HG03175 (cell line): ENCODE measurements at regions not wholly inside any gene's neighbourhood (a gene's known extent, or its start where the extent isn't known, plus 50 kb on each side); places are given as distances from the start of the nearest gene placed in this dataset.
"Not testable (repeated sequence)": the region's sequence is repeated elsewhere in the genome, so short reads cannot be mapped to it uniquely, and the experiment has no call there.

Experiments
- ATAC-seq: cut with Tn5 transposase; IDR thresholded peaks from one replicate; pipeline ENCODE4 v1.9.1; 2021; ENCODE audit warnings: mild to moderate bottlenecking, moderate library complexity; ENCODE audit not compliant: unreplicated experiment

DNA sequence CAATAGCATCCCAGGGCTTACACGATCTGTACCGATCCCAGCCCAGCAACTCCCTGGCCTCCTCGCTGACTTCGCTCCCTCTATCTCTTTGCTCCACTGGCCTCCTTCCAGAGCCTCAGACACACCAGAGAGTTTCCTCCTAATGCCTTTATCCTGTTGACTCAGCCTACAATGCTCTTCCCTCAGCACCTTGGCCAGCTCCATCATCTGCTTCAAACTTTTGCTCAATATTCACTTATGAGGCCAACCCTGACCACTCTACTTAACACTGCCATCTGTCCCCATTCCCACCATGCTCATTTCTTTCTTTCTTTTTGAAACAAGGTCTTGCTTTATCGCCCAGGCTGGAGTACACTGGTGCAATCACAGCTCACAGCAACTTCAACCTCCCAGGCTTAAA is 180.9 kb downstream of the CEP170 start:
- not testable (repeated sequence) for ATAC-seq

- ATAC-seq = not testable (repeated sequence)
These were observed 188.0 kb downstream of the CEP170 start for GRCh38 chr1:243067056-243067455.

- ATAC-seq = not testable (repeated sequence)
These were observed 193.1 kb downstream of the CEP170 start for GRCh38 chr1:243061965-243062364.

DNA sequence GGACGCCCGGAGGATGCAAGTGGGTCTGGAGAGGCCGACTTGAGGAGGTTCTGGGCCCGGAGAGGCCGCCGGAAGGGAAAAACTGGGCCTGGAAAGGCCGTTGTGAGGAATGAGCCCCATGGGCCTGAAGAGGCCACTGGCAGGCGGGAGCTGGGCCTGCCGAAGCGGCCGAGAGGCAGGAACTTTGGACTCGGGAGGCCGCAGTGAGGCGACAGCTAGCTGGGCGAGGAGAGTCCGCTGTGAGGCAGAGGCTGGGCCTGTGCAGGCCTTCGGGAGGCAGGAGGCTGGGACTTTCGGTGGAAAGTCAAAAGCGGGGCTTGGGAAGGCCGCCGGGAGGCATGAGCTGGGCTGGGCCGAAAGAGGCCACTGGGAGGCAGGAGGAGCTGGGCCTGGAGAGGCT is 199.6 kb downstream of the CEP170 start:
- not testable (repeated sequence) for ATAC-seq

- not testable (repeated sequence) for ATAC-seq
These were observed 200.0 kb downstream of the CEP170 start for GRCh38 chr1:243055091-243055490.

DNA sequence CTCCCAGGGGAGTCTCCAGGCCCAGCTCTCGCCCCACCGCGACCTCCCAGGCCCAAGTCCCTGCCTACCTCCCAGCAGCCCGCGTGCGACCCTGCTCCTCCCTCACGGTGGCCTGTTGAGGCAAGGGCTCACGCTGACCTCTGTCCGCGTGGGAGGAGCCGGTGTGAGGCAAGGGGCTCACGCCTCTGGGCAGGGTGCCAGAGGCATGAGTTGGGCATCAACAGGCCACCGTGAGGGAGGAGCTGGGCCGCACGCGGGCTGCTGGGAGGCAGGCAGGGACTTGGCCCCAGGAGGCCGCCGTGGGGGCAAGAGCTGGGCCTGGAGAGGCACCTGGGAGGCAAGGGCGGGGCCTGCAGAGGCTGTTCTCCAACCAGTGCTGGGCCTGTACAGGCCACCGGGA is 200.4 kb downstream of the CEP170 start:
- not testable (repeated sequence) for ATAC-seq

GRCh38 chr1:243053048-243053447 is 202.0 kb downstream of the CEP170 start:
- ATAC-seq = not testable (repeated sequence)

- not testable (repeated sequence) for ATAC-seq
These were observed 204.5 kb downstream of the CEP170 start for GRCh38 chr1:243050613-243051012.

DNA sequence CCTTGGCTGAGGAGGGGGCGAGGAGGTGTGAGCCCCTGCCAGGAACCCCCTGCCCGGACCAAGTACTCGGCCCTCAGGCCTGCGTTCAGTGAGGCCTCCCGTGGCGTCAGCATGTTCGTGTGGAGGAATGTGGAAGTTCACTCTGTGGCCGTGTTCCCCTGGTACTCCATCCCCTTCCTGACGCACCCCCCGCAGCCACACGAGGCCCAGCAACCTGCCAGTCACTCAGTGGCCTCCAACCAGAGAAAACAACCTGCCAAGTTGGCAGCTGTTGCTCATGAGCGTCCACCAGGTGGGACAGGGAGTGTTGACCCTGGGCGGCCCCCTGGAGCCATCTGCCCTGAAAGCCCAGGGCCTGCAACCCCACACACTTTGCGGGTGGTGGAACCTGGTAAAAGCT is 205.4 kb downstream of the CEP170 start:
- not testable (repeated sequence) for ATAC-seq

- ATAC-seq = not testable (repeated sequence)
These were observed 233.7 kb downstream of the CEP170 start for GRCh38 chr1:243021365-243021764.

DNA sequence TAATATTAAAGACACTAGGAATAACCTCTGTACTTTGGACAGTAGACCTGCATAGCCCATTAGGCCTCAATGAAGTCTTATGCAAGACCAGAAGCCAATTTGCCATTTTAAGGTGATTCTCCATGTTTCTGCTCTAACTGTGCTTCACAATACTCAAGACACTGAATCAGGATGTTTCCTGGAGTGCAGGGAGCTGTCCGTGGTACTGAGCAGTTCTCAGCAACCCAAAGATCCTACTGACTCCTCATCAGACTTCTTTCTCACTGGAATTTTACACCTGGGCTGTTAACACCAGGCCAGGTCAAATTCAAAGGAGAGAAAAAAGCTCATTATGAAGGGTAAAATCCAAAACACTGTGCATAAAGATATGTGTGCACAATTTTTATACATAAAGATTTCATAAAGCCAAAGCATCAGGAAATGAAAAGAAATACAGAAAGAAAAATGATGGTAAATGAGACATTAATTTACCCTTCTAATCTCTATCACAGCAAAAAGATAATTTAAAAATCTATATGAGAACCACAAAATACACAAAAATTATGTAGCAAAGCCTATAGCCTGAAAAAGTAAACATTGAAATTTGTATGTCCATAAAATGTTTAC is 235.9 kb downstream of the CEP170 start:
- ATAC-seq = not testable (repeated sequence)

- not testable (repeated sequence) for ATAC-seq
These were observed 244.4 kb downstream of the CEP170 start for GRCh38 chr1:243010719-243011118.

DNA sequence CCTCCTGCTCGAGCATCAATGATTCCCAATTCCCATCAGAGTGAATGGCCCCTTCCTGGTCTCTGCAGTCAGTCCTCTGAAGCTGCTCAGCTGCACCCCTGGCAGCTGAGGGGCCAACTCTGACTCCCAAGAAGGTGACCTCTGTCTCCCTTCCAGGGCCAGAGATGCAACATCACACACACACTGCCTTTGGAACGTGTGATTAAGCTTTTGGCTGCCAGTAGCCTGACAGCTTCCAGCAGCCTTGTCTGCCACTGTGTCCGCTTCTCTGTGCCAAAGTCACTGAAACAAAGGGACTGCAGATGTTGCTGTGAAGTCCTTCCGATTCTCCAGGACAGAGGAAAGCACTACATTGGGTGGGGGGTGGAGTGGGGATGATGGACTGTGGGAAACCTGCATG is 254.1 kb downstream of the CEP170 start:
- ATAC-seq = not testable (repeated sequence)

DNA sequence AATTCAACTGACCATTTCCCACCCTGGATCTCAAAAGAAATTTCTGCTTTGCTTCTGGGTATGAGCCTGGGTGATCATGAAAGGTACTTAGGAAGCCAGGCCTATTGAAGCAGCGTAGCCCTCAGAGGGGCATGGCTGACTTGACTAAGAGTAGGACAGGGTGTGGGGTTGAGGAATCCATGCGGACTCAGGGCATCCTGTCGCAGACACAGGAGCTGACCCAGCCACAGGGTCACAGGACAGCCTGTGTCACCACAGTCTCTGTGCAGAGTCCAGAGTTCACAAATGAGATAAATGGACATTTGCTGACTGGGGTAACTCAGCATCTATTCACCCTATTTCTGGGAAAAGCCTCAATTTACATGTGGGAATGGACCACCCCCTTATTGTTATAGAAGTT is 262.3 kb downstream of the CEP170 start:
- not testable (repeated sequence) for ATAC-seq

GRCh38 chr1:242985096-242985495 is 270.0 kb downstream of the CEP170 start:
- ATAC-seq = not testable (repeated sequence)

DNA sequence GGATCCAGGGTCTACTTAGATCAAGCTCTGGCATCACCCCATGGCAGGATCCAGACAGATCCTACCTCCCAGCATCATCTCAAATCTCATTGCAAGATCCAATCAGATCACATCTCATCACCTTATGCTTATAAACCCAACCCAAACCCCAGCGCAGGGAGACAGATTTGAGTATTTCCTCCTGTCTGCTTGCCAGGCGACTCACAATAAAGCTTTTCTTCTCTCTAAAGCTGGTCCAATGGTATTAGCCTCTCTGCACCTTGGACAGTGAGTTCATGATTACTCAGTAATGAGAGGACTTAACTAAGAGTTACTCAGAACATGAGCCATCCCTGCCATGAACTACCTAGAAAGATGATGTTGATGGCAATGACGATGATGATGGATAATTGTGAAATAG is 281.7 kb downstream of the CEP170 start:
- ATAC-seq = not testable (repeated sequence)

GRCh38 chr1:242966892-242967291 is 288.2 kb downstream of the CEP170 start:
- no peak for ATAC-seq

GRCh38 chr1:242959397-242959796 is 295.7 kb downstream of the CEP170 start:
- not testable (repeated sequence) for ATAC-seq

GRCh38 chr1:242954945-242955344 is 300.1 kb downstream of the CEP170 start:
- ATAC-seq = not testable (repeated sequence)

DNA sequence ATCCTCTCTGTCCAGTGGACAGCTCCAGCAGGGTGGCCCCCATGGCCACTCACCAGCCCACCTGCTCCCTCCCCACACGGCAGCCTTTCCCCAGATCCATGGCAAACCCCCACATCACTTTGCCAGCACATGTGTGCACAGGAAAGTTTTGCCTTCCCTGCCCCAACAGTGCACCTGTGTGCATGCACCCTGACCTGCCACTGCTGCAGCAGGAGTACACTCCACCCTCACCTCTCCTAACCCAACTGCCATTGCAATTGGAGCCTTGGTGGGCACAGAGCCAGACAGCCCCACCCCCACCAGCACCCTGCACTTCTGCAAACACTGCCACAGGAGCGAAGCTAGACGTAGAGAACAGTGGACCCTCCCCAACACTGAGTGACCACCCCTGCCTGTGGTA is 308.9 kb downstream of the CEP170 start:
- ATAC-seq = no peak

DNA sequence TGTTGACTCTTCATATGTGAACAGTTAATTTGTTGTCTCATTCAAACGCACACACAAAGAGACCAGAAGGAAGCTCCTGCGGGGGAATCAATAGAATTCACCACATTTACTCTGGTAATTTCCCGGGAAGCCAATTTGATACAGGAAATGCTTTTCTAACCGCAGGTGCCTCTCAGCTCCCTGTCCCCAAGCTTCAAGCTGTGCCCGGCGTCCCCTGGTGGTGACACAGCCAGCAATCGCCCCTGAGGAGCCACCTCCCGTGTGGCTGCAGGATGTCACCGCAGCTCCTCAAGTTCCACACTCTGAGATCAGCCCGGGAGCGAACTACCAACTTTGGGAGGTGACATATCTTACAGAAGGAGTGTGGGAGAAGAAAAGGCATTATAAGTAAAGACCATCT is 318.4 kb downstream of the CEP170 start:
- ATAC-seq = peak; percentile 77

GRCh38 chr1:242924717-242925116 is 330.4 kb downstream of the CEP170 start:
- not testable (repeated sequence) for ATAC-seq

DNA sequence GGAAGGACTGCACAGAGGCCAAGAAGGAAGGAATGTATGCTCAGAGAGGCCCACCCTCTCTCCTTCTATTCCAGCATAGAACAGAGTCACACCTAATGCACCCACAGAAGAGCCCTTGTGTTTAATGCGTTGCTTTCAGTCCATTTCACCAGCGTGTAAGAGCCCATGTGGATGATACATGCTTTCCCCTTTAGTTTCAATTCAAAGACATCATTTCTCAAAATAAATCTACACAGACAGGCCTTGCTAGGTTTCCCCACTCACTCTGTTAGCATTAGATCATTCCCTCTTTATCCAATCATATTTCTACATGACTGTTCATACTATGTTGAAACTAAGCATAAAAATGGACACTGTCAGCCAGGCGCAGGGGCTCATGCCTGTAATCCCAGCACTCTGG is 331.5 kb downstream of the CEP170 start:
- not testable (repeated sequence) for ATAC-seq
